GOT3 (cell line): ENCODE measurements at regions not wholly inside any gene's neighbourhood (a gene's known extent, or its start where the extent isn't known, plus 50 kb on each side); places are given as distances from the start of the nearest gene placed in this dataset.

Source experiments
- DNase-seq: peaks from one replicate; lab custom pipeline; 2025; ENCODE audit warnings: mixed read lengths; lab: John Stamatoyannopoulos, UW

DNA sequence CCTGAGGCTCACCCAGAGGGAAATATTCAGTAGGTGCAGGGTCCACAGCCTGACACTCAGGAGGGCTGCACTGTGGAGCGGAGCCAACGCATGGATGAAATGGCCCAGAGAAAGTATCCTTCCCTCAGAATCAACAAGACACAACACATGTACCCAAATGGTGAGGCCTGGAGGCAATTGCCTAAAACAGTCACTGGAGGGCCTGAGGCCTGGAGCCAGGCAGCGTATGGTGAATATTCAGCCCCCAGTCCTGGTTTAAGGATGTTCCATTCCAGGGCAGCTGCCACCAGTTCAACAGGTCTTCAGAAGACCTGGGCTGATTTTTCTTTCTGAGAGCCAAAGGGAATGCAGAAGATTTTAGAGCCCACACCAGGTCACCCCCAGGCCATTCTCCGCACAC, 264.8 kb downstream of the INSC start:
- DNase-seq, result no peak

DNA sequence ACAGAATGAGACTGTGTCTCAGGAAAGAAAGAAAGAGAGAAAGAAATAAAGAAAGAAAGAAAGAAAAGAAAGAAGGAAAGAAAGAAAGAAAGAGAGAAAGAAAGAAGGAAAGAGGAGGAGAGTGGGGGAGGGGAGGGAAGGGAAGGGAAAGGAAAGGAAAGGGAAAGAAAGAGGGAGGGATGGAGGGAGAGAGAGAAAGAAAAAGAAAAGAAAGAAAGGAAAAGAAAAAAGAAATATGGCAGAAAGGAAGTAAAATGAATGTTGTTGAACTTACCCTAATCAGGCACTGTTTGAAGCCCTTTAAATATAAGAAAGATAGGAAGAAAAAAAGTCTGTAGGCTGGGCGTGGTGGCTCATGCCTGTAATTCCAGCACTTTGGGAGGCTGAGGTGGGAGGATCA, 276.1 kb downstream of the INSC start:
- DNase-seq, result no peak

DNA sequence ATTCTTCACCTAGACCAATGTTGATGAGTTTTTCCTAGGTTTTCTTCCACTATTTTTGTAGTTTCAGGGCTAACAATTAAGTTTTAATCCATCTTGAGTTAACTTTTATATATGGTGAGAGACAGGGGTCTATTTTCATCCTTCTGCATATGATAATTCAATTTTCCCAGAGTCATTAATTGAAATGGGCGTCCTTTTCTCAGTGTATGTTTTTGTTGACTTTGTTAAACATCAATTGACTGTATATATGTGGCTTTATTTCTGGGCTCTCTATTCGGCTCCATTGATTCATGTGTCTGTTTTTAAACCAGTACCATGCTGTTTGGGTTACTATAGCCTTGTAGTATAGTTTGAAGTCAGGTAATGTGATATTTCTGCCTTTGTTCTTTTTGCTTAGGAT, 282.1 kb downstream of the INSC start:
- no peak for DNase-seq

DNA sequence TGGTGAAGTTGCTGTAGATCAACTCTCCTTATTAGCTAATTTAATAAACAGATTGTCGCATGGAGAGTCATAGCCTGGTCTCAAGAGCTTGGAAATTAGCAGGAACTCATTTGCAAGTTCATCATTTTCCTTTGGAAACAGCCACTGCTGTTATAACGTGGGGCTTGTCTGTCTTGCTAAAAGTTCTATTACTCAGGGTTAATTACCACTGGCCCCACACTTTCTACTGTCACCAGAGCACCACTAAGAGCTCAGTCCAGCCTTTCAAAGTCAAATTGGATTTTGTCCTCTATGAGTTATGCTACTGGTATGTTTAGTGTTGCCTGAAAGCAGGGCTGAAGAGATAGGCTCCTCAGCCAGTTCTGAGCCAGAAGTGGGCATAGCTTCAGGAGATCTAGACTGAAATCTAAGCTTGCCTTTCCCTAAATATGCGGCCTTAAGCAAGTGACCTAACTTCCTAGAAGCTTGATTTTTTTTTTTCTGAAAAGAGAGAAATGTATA, 292.2 kb downstream of the INSC start:
- no peak for DNase-seq

DNA sequence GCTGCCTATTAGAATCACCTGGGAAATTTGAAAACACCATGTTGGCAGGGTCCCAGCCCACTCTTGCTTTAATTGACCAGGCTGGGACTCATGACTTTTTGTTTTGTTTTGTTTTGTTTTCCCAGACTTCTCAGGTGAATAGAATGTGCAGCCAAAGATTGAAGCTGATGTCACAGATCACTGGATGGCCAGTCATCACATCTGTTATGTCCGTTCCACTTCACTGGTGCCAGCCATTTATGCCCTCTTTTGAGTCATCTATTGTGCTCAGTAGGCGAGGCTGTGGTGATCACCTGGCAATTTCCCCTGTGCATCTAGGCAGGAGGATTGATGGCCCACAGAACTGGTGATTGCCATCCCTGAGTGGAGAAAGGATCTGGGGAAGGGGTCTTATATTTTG, 297.3 kb downstream of the INSC start:
- no peak for DNase-seq

DNA sequence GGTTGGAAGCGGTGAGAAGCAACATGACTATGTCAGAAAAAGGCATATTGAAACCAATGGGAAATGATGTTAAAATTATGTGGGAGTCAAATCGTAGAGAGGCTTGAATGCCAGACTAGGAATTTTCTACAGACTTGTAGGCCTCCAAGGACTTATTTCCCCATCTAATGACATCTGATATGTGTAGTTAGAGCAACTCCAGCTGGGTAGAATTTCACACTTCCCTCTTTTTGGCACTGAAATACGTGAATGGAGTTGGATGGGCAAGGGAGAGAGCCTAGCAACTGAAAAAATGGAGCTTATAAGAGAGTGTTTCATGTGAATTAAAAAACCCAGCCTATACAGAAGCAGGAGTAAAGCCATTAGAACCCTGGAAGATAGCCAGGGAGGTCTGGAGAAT, 304.2 kb downstream of the INSC start:
- DNase-seq, result no peak

DNA sequence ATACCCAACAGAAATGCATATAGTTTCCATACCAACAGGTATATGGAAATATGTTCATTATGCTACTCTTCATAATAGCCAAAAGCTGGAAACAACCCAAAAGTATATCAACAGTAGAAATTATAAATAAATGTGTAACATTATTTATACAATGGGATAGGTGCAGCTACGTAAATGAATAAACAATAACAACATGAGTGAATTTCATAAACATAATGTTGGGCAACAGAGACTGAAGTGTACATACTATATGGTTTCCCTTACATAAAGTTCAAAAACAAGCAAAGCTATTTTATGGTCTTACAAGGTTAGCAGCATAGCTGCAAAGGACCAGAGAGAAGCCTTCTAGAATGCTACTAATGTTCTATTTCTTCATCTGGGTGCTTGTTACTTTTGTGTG, 305.0 kb downstream of the INSC start:
- DNase-seq, result no peak

DNA sequence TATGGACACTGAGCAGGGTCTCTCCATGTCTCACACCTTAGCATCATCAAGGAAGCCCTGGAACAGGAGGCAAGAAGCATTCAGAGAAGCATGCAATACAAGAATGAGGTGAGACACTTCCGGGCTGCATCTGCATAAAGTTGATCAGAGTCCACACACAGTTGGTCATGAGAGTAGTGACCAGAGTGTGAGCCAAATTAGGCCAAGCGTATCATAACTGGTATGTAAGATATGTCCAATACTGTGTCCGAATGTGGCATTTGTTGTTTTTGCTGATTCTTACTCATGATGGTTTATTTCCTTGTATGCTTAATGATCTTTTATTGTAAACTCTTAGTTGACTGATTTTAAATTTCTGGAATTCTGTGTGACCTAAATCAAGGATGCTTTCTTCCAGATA, 315.7 kb downstream of the INSC start:
- no peak for DNase-seq

DNA sequence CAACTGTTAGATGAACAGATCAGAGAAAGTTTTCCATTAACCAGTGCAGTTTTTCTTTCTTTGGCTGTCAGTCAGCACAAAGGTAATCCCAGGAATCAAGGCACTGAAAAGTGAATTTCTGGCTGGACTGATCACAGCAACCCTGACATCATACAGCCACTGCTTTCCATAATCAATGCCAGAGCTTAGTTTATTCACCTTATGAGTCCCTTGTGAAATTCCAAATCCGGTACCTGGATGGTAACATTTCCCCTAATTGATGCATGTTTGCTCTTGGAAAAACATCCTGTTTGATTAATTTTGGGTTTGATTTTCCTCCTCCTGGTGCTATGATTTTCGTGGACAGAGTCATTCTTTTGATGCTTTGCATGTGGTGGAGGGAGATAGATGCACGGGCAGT, 319.8 kb downstream of the INSC start:
- no peak for DNase-seq

DNA sequence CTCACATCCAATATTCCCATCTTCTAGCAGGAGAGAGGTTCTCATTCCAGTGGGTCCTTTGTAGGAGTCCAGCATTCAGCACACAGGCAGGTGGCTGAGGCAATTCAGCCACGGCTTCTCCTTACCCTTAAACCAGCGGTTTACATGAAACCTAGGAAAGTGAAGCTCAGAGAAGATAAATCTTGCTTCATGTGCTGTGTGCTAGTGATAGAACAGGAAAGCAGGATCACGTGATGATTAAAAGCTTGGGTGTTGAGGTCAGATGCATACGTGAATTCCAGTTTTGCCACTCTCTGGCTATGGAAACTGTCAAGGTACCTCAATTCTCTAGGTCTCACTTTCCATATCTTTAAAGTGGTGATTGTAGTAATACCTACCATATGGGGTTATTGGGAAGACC, 331.6 kb downstream of the INSC start:
- DNase-seq, result no peak

DNA sequence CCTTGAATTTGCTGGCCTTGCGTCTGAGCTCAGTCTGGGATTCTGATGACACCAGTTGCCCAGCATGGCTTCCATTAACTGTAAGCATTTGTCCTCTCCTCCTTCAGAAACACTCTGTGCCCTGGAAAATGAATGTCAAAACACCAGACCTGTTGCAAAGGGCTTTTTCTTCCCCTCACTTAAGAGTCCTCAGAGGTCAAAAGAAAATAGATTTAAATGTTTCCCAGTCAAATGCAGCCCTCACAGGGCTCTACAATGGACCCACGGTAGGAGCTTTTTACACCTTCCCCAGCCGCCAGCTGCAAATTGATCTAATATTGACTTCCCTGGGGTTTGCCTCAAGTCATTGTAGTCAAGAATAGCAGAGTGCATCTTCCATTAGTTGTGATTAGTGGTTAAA, 332.2 kb downstream of the INSC start:
- DNase-seq, result no peak

DNA sequence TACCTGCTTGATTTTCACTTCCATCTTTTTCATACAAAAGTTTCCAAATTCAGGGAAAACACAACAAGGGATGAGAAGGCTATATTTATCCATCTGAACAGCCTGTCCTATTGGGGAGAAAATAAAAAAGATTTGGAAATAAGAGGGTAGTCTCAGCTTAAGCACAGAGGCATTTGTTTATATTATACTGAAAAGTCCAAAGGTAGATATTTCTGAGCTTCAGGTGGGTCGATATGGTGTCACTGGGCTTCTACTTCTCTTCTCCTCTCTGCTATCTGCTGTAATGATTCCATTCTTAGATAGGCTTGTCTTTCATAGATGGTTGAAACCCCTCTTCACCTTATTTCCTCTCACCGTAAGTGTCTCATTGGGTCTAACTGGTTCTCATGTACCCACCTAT, 337.0 kb downstream of the INSC start:
- DNase-seq, result no peak

DNA sequence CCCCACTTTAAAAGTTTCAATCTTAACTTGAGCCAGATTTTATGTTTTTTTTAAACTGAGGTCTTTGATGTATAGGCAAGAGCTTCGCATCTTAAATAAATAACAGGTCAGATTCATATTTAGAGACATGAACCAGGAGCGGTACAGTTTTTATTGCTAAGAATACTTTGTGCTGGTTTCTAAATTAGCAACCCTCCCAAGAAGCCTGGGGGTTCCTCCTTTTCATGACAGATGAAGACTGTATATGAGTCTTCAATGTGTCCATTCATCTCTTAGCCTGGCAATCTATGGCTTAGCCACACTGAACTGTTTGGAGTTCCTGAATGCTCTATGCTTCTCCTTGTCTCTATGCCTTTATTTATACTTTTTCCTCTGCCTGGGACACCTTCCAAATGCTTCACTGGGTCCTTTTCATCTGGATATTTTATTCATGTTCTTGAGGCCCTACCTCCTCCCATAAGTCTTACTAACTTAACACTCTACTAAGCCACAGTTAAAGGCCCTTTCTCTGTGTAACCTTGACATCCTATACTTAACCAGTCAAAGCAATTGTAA, 338.6 kb downstream of the INSC start:
- DNase-seq, result no peak

DNA sequence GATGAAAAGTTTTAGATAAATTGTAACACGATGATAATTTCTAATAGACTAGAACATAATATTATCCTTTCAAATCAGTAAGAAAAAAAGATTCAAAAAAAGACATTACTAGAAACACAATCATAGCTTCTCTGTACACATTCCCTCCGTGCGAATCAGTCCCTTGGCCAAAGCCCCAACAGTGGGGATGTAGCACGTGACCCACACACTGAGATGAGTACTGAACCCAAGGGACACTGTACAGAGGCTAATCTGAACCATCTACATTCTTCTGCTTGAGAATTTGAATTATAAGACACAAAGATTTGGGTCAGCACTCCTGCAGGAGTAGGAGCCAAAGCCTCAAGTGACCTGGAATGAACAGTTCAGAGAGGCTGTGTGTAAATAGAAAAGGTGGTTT, 353.7 kb downstream of the INSC start:
- no peak for DNase-seq

DNA sequence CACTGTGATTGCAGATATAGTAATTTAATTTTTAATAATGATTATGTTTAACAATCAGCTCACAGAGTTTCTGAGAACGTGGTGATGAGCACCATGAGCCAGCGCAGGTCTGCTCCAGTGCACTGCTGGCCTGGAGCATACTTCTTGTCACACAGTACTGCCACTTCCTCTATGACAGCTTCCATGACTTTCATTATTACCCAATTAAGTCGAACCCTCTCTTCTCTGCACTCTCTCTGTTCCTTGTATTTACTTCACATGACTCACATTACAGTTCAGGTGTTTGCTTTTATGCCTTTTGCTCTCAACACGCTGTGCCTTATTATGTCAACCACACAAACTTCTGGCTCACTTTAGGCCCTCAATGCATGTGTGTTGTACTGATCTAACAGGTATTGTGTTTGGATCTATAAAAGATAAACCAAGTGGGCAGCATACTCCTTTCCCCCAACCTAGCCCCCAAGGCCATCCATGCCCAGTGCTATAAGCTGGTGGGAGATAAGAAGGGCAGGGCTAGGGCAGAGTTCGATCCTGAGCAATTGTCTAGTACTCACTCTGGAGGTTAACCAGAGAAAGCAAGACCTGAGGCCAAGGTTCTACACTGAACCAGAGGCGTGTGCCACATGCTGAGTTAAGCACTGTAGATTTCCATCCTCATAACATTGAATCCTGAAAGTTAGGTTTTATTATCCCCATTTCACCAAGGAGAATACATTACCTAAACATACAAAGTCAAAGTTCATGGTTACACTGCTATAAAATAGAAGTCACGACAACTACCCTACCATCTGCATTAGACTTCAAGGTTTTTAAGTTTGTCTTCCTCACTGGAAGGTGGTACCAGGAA, 356.5 kb downstream of the INSC start:
- no peak for DNase-seq

DNA sequence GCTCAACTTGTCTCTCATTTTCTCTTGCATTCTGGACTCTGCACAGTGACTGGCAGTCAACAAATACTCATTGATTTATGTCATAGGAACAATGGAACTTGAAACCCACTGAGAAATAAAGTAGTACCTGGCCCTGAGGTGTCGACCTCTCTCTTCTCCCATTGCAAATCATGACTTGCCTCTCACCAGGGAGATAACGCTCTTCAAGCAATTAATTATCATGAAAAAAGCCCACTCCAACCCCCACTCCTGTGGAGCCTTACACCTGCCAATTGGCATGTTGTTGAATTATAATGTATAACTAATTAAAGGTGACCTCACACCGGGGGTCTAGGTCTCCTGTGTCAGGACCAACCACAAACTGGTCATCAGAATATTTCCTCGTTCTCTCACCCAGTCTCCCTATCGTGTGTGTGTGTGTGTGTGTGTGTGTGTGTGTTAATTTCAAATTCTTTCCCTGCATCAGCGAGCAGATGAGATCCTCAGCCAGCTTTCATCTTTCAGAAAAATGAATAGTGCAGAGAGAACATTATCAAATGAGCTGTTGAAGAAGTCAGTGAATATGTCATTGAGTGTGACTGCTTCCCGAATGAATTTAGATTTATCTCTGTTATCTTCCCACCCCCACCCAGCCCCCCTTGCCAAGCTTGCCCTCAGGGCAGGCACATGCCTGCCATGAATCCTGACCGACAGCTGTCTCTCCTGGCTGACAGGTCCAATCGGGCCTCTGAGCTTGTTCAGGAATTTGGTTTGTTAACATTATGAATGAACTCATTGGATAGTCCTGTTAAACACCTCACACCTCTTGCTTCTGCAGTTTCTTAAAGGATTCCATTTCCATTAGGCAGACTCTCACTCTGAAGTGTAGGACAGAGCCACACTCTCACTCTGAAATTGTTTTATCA, 357.4 kb downstream of the INSC start:
- DNase-seq, result no peak

DNA sequence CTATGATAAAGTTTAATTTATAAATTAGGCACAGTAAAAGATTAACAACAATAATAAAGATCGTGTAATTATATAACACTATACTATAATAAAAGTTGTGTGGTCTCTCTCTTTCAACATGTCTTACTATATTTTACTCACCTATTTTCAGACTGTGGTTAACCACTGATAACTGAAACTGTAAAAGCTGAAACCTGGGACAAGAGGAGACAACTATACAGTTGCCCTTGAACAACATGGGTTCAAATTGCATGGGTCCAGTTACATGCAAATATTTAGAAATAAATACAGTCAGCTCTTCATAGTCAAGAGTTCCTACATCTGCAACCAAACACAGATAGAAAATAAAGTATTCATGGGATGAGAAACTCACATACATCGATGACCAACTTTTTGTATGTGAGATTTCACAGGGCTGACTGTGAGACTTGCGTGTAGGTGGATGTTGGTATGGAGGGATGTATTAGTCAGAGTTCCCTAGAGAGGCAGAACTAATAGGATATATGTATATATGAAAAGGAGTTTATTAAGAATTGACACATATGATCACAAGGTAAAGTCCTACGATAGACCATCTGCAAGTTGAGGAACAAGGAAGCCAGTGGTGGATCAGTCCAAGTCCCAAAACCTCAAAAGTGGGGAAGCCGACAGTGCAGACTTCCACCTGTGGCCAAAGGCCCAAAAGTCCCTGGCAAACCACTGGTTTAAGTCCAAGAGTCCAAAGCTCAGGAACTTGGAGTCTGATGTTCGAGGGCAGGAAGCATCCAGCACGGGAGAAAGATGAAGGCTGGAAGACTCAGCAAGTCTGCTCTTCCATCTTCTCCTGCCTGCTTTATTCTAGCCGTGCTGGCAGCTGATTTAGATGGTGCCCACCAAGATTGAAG, 359.5 kb downstream of the INSC start:
- DNase-seq, result no peak

DNA sequence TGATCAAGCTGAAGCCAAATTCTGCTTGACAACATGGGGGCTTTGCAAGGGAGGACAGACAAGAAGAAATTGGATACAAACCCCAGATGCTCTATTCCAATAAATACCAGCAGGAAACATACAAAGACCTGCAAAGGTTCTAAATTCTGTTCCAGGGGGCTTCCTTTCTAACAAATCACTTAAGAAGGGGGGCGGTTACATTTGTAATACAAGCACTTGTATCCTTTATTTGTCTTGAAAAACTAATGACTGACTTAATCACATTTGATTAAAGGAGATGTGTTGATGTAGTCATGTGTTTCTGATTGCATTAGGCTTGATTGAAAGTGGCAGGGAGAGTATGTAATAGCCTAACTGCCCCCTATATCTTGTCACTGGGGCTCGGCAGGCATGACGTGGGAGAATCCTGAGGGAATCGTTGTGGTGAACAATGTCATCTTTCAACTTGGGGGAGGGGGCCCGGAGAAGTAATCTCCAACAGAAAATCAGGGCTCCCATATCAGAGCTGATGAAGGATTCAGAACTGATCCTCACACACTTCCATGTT, 361.7 kb downstream of the INSC start:
- no peak for DNase-seq

DNA sequence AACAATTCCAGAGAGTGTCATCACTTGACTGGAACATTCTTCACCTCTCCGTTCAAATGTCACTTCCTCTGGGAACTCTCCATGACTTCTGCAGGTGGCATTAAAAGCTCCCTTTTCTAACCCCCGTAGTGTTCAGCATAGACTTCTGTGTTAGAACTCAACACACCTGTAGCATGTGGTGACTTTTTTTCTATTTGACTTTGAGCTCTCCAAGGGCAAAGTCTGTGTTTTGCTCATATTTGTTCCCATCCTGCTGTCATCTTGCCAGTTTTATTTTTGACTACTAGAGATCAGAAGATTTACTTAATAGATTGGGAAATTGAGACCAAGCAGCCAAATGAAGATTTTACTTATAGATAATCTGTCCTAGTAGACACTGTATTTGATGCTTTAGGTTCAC, 367.1 kb downstream of the INSC start:
- no peak for DNase-seq

DNA sequence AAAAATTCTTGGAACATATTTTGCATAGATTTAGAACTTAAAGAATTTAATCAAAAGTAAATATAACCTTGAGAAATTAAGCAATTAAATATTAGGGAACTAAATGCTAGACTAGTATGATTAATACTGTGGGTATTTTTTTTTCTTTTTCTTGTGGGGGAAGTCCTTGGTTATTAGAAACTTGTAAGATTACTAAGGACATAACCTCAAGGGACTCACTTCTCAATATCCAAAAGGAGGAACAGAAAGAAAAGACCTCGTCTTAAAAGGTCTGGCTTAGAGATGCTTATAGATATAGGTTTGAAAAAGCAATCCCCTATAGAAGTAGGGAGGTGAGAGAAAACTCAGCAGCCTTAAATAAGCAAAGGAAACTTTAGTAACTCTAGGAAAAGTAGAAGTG, 368.5 kb downstream of the INSC start:
- no peak for DNase-seq

DNA sequence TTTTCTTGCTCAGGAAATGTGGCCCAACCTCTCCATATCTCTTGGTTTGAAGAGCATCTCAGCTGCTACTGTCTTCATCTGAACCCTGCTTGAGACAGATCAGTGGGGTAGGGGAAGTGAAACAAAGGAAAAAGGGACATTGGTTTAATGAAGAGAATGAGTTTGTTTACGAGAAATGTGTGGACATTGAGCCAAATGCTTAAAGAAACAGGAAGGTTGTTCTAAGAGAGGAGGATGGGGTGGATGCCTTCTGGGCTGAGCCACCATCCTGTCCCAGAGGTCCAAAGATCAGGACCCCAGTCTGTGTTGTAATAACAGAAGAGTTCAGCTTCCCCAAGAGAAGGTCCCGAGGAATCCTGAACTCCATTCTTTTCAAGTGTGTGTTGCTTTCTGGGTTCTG, 369.7 kb downstream of the INSC start:
- DNase-seq, result no peak

DNA sequence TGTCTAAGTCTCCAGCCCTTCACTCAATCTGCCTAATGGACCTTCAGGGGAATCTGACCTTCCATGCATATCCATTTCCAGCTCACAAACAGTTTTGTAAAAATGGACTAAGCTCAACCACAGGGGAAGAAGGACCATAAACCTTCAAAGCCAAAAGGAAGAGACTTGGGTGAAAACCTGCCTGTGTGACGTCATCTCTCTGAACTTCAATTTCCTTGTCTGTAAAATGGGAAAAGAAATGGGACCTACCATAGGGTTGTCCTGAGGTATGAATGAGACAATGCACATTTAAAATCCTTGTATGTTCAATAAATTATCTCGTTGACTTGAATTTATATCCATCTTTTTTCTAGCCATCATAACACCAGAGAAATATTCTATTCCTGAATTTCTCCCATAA, 370.7 kb downstream of the INSC start:
- no peak for DNase-seq
